VCaP (cell line): ENCODE measurements at regions not wholly inside any gene's neighbourhood (a gene's known extent, or its start where the extent isn't known, plus 50 kb on each side); places are given as distances from the start of the nearest gene placed in this dataset.
"Not testable (repeated sequence)": the region's sequence is repeated elsewhere in the genome, so short reads cannot be mapped to it uniquely, and the experiment has no call there.

ENCODE experiments used
- H3K27ac ChIP-seq: fragments of 450-650 bp; 2 replicates; pipeline ENCODE4 v1.5.1; 2017
- CTCF ChIP-seq: fragments of 450-650 bp; conservative IDR thresholded peaks from 2 replicates; pipeline ENCODE4 v1.5.1; 2017; ENCODE audit warnings: mild to moderate bottlenecking, moderate library complexity

GRCh38 chr6:119738425-119738824 lies 388.9 kb upstream of the MAN1A1 start:
- TF ChIP-seq CTCF, result no peak
- H3K27ac ChIP-seq, result no peak overlapping the region

GRCh38 chr6:119736296-119737021 lies 386.9 kb upstream of the MAN1A1 start:
- no peak for TF ChIP-seq CTCF

GRCh38 chr6:119735530-119735929 lies 386.0 kb upstream of the MAN1A1 start:
- H3K27ac ChIP-seq, result no peak overlapping the region
- TF ChIP-seq CTCF, result no peak

More at GRCh38 chr6:119736296-119737021, 386.9 kb upstream of the MAN1A1 start:
- H3K27ac ChIP-seq, result no peak overlapping the region

- no peak overlapping the region for H3K27ac ChIP-seq
- TF ChIP-seq CTCF, result no peak
Measured at GRCh38 chr6:119734227-119734626, 384.7 kb upstream of the MAN1A1 start.

- H3K27ac ChIP-seq, result no peak overlapping the region
- TF ChIP-seq CTCF, result no peak
Measured at GRCh38 chr6:119728935-119729334, 379.4 kb upstream of the MAN1A1 start.

GRCh38 chr6:119728220-119728750 lies 378.7 kb upstream of the MAN1A1 start:
- no peak for TF ChIP-seq CTCF
- no peak overlapping the region for H3K27ac ChIP-seq

- no peak overlapping the region for H3K27ac ChIP-seq
- no peak for TF ChIP-seq CTCF
Measured at GRCh38 chr6:119727504-119728219, 378.1 kb upstream of the MAN1A1 start.

- not testable (repeated sequence) for H3K27ac ChIP-seq
Measured at GRCh38 chr6:119726912-119727311, 377.4 kb upstream of the MAN1A1 start.
